Fibroblast of mammary gland (primary cell): ENCODE measurements at regions not wholly inside any gene's neighbourhood (a gene's known extent, or its start where the extent isn't known, plus 50 kb on each side); places are given as distances from the start of the nearest gene placed in this dataset.
"Not testable (repeated sequence)": the region's sequence is repeated elsewhere in the genome, so short reads cannot be mapped to it uniquely, and the experiment has no call there.

Experiments
- DNase-seq: peaks from one replicate; pipeline ENCODE4 v3.0.0-alpha.2; 2010; ENCODE audit warnings: low read depth
- H3K4me3 ChIP-seq: 2 replicates; pipeline ENCODE4 v1.5.1; 2011; ENCODE audit warnings: low read depth, mild to moderate bottlenecking, low read length, moderate library complexity; ENCODE audit not compliant: control insufficient read depth

GRCh38 chr14:105668471-105669230 is 142.3 kb downstream of the TMEM121 start:
- H3K4me3 ChIP-seq, DNase-seq: not testable (repeated sequence)

GRCh38 chr14:105669231-105669610 is 142.8 kb downstream of the TMEM121 start:
- H3K4me3 ChIP-seq, DNase-seq: not testable (repeated sequence)

- not testable (repeated sequence) for H3K4me3 ChIP-seq, DNase-seq
These were observed 143.3 kb downstream of the TMEM121 start for GRCh38 chr14:105669646-105670045.

GRCh38 chr14:105672450-105673200 is 146.2 kb downstream of the TMEM121 start:
- not testable (repeated sequence) for DNase-seq

GRCh38 chr14:105675433-105675832 is 149.1 kb downstream of the TMEM121 start:
- DNase-seq, H3K4me3 ChIP-seq: not testable (repeated sequence)

More at GRCh38 chr14:105672450-105673200, 146.2 kb downstream of the TMEM121 start:
- not testable (repeated sequence) for H3K4me3 ChIP-seq

- not testable (repeated sequence) for DNase-seq, H3K4me3 ChIP-seq
These were observed 149.7 kb downstream of the TMEM121 start for GRCh38 chr14:105675905-105676670.

- not testable (repeated sequence) for DNase-seq, H3K4me3 ChIP-seq
These were observed 151.7 kb downstream of the TMEM121 start for GRCh38 chr14:105678057-105678456.

- H3K4me3 ChIP-seq, DNase-seq: not testable (repeated sequence)
These were observed 152.9 kb downstream of the TMEM121 start for GRCh38 chr14:105678996-105679958.

GRCh38 chr14:105679959-105680735 is 153.8 kb downstream of the TMEM121 start:
- H3K4me3 ChIP-seq, DNase-seq: not testable (repeated sequence)

- not testable (repeated sequence) for DNase-seq, H3K4me3 ChIP-seq
These were observed 154.3 kb downstream of the TMEM121 start for GRCh38 chr14:105680736-105681098.

- H3K4me3 ChIP-seq, DNase-seq: not testable (repeated sequence)
These were observed 155.3 kb downstream of the TMEM121 start for GRCh38 chr14:105681606-105682185.

- H3K4me3 ChIP-seq, DNase-seq: not testable (repeated sequence)
These were observed 156.1 kb downstream of the TMEM121 start for GRCh38 chr14:105682442-105682841.
